ENCODE measurements at regions not wholly inside any gene's neighbourhood (a gene's known extent, or its start where the extent isn't known, plus 50 kb on each side); places are given as distances from the start of the nearest gene placed in this dataset.
"Not testable (repeated sequence)": the region's sequence is repeated elsewhere in the genome, so short reads cannot be mapped to it uniquely, and the experiment has no call there.

DNA sequence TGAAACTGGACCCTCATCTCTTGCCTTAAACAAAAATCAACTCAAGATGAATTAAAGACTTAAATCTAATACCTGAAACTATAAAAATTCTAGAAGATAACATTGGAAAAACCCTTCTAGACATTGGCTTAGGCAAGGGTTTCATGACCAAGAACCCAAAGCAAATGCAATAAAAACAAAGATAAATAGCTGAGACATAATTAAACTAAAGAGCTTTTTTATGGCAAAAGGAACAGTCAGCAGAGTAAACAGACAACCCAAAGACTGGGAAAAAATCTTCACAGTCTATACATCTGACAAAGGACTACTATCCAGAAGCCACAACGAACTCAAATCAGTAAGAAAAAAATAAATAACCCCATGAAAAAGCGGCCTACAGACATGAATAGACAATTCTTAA, 446.9 kb upstream of the TRPC7 start:
- TF ChIP-seq, protein P1, sequence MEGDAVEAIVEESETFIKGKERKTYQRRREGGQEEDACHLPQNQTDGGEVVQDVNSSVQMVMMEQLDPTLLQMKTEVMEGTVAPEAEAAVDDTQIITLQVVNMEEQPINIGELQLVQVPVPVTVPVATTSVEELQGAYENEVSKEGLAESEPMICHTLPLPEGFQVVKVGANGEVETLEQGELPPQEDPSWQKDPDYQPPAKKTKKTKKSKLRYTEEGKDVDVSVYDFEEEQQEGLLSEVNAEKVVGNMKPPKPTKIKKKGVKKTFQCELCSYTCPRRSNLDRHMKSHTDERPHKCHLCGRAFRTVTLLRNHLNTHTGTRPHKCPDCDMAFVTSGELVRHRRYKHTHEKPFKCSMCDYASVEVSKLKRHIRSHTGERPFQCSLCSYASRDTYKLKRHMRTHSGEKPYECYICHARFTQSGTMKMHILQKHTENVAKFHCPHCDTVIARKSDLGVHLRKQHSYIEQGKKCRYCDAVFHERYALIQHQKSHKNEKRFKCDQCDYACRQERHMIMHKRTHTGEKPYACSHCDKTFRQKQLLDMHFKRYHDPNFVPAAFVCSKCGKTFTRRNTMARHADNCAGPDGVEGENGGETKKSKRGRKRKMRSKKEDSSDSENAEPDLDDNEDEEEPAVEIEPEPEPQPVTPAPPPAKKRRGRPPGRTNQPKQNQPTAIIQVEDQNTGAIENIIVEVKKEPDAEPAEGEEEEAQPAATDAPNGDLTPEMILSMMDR (IDR thresholded peaks at IDR 0.05; ENCODE audit: low read depth, low read length, poor library complexity, severe bottlenecking), result not testable (repeated sequence)
- TF ChIP-seq EZH2phosphoT487 (IDR thresholded peaks at IDR 0.05; ENCODE audit: borderline replicate concordance, low read length), result not testable (repeated sequence)

Data from DOHH2 (cell line).